HG02973 (cell line): ENCODE measurements at regions not wholly inside any gene's neighbourhood (a gene's known extent, or its start where the extent isn't known, plus 50 kb on each side); places are given as distances from the start of the nearest gene placed in this dataset.

Source experiments
- ATAC-seq: cut with Tn5 transposase; IDR thresholded peaks from one replicate; pipeline ENCODE4 v1.9.1; 2021; ENCODE audit warnings: moderate library complexity; ENCODE audit not compliant: unreplicated experiment

DNA sequence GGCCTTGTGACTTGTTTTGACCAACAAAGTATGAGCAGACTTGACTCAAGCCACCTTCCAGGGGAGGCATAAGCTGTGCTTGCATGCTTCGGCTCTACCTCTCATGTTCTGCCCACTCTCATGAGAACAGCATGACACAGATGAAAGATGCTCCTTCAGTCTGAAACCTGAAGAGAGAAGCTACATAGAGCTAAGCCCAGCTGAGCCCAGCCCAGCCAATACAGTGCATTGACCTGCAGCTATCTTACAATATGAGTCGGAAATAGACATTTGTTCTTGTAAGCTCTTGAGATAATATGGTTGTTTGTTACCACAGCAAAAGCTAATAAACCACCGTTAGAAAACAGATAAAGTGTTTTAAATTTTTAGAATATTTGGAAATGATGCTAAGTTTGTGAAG, 426.7 kb upstream of the PKDCC start:
- no peak for ATAC-seq

DNA sequence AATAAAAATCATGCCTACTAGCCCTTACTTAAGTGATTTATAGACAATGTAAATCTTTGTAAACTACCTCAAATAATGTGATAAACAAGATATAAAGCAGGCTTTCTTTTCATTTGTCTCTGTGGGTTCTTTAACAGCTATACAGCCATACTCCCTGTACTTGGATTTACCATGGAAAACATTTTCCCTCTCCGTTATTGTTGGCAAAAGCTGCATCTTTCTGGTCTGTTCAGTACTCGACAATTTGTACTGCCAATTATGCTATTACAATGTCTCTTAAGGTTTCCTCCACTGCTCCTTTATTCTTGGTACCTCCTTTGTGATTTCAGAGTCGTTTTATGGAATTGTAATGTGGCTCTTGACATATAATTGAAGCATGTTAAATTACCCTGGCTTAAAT, 426.3 kb upstream of the PKDCC start:
- ATAC-seq: no peak

GRCh38 chr2:41622301-41622700, 425.5 kb upstream of the PKDCC start:
- ATAC-seq: no peak

DNA sequence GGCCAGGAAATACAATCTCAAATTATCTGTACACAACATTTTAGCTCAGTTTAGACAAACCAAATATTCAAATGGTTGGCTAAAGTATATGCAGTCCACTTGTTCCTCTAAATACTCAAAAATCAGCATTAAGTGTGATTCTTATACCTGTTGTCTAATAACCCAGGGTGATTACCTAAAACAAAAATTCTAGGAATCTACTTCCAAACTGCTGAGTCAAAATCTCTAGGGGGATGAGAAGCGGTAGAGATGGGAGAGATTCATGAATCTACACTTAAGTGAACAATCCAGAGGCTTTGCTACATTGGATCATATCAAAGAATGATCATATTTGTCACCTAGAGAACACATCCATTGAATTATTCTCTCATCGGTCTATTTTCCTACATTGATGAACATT, 420.9 kb upstream of the PKDCC start:
- no peak for ATAC-seq

DNA sequence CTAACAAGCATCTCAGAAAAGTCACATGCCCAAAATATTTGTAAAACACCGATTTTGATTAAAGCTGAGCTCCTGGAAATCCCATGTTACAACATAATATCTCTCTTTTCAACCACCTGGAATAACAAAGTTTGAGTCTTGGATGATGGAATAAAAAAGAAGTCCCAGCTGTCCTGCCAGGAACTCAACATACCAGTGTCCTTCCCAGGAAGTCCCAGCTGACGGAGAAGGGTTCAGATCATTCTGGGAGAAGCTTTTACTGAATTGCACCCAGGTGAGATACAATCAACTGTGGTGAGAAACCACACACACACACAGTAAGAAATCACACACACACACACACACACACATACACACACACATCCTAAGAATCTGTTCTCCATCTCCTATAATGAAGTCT, 413.1 kb upstream of the PKDCC start:
- no peak for ATAC-seq

GRCh38 chr2:41644936-41645335, 402.9 kb upstream of the PKDCC start:
- ATAC-seq: no peak

- ATAC-seq: no peak
These were observed 400.3 kb upstream of the PKDCC start for GRCh38 chr2:41647468-41648050.

DNA sequence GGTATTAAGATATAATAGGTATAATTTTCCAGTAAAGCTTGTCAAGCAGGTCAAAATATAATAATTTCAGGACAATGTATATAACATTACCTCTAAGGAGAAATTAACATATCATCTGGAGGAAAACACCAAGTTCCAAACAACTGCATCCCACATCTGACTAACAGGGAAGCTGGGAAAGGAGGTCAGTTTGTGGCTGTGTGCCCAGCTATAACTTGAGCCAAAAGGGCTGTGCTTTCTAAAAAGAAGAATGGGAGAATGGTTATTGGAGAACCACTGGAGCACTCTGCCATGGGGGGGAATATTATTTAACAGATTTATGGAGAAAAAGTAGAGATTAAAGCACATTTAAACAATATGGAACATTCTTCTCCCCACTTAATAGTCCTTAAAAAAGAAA, 390.6 kb upstream of the PKDCC start:
- ATAC-seq: no peak

DNA sequence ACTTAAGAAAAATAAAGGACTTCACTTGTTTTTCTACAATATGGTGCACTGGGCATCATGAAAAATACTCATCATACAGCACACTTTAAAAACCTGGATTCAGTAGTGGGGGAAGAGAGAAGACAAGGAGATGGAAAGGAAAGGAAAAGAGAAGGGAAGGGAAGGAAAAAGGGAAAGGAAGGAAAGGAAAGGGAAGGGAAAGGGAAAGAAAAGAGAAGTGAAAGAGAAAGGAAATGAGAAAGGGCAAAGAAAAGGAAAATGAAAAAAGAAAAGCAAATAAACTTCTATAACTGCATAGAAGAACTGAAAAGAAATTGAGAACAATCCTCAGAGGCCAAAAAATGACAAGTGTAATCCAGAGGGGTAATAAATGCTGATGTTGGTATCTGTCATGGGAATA, 388.1 kb upstream of the PKDCC start:
- ATAC-seq: no peak

DNA sequence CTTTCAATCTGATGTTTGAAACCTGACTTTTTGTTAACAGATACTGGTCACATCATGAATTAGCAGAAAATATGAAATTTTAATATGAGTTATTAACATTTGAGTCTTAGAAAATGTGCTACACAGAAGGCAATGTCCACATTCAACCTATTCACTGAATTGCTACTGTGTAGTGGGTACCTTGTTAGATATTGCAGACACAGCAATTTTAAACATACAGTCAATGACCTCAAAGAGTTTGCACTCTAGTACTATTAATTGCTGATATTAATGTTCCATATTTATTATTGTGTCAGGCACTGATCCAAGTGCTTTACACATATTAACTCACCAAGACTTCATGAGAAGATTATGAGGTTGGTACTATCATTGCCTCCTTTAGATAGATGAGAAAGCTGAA, 385.4 kb upstream of the PKDCC start:
- no peak for ATAC-seq

GRCh38 chr2:41663056-41663455, 384.8 kb upstream of the PKDCC start:
- ATAC-seq: no peak

- no peak for ATAC-seq
These were observed 379.3 kb upstream of the PKDCC start for GRCh38 chr2:41668529-41668928.

DNA sequence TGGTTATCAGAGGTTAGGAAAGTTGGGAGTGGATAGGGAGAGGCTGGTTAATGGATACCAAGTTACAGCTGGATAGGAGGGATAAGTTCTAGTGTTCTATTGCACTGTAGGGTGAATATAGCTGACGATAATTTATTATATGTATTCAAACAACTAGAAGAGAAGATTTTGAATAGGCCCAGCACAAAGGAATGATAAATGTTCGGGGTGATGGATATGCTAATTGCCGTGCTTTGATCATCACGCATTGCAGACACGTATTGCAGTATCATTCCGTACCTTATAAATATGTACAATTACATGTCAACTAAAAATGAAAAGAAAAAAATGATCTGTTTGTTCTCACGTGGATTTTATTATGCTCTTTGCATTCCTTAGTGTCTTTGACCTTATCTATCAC, 369.2 kb upstream of the PKDCC start:
- no peak for ATAC-seq

- ATAC-seq: no peak
These were observed 361.7 kb upstream of the PKDCC start for GRCh38 chr2:41686156-41686555.

- no peak for ATAC-seq
These were observed 356.3 kb upstream of the PKDCC start for GRCh38 chr2:41691561-41691960.

DNA sequence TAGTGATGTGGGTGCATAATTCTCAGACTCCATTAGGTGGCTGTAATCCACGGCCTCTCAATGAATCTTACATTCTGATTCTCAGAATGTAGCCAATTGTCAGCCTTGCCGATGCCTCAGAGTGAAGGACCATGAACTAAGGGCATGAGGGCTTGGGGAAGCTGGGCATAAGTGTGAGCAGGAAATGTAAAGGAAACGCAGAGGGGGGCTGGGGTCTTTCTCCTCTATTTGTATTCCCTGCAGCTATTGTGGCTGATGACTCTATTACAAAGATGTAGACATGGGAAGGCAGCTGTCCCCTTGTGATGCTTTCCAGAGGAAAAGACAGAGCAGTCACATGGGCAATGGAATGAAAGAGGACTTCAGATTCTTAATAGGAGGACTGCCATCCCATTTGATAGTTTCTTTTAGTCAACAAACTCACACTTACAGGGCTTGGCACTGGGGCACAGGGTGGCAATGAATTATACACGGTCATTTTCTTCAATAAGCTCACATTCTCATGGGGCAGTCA, 353.2 kb upstream of the PKDCC start:
- no peak for ATAC-seq

- ATAC-seq: no peak
These were observed 352.4 kb upstream of the PKDCC start for GRCh38 chr2:41695198-41696113.

- ATAC-seq: no peak
These were observed 350.4 kb upstream of the PKDCC start for GRCh38 chr2:41697389-41697788.

GRCh38 chr2:41698678-41699422, 349.0 kb upstream of the PKDCC start:
- no peak for ATAC-seq

GRCh38 chr2:41701231-41701630, 346.6 kb upstream of the PKDCC start:
- ATAC-seq: no peak

- ATAC-seq: no peak
These were observed 344.7 kb upstream of the PKDCC start for GRCh38 chr2:41703123-41703522.

DNA sequence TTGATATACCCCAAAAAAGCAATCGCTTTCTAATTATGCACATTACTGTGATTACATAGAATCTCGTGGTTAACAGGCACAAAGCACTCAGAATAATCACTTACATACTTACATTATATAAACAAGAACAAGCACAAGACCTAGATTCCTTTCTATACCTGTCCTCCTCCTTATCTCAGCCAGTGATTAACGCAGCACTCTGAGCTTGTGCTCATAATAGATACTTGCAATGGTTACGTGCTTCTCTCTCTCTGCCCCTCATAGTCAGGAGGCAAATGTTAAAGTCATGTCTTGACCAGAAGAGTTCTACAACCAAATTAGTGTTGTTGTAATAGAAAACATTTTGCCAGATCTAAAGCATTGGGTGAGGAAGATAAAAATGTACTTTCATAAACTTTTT, 342.2 kb upstream of the PKDCC start:
- no peak for ATAC-seq
